GM12872 (cell line): ENCODE measurements at regions not wholly inside any gene's neighbourhood (a gene's known extent, or its start where the extent isn't known, plus 50 kb on each side); places are given as distances from the start of the nearest gene placed in this dataset.

Experiments used
- TF ChIP-seq, protein P1 (sequence below): IDR thresholded peaks from 3 replicates; pipeline ENCODE4 v1.5.1; 2011; ENCODE audit warnings: low read depth, mild to moderate bottlenecking, low read length, moderate library complexity; ENCODE audit not compliant: insufficient read depth

DNA sequence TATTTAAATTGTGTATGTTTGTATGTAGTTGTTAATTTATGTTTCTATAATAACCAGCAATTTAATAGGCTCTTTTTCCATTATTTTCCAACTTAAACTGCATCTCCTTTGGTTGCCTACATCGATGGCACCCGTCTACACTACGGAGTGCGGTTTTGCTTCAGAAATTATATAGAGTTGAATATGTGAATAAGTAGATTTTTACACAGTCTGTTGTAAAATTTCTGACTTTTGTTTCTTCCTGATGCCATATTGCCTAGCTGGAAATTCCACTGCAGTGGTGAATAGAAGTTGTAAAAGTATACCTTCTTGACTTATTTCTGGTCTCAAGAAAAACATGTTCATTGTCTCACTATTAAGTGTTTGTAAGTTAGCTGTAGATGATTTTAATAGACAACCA is 404.1 kb upstream of the EPHA7 start:
- TF ChIP-seq, protein P1, sequence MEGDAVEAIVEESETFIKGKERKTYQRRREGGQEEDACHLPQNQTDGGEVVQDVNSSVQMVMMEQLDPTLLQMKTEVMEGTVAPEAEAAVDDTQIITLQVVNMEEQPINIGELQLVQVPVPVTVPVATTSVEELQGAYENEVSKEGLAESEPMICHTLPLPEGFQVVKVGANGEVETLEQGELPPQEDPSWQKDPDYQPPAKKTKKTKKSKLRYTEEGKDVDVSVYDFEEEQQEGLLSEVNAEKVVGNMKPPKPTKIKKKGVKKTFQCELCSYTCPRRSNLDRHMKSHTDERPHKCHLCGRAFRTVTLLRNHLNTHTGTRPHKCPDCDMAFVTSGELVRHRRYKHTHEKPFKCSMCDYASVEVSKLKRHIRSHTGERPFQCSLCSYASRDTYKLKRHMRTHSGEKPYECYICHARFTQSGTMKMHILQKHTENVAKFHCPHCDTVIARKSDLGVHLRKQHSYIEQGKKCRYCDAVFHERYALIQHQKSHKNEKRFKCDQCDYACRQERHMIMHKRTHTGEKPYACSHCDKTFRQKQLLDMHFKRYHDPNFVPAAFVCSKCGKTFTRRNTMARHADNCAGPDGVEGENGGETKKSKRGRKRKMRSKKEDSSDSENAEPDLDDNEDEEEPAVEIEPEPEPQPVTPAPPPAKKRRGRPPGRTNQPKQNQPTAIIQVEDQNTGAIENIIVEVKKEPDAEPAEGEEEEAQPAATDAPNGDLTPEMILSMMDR, result no peak

DNA sequence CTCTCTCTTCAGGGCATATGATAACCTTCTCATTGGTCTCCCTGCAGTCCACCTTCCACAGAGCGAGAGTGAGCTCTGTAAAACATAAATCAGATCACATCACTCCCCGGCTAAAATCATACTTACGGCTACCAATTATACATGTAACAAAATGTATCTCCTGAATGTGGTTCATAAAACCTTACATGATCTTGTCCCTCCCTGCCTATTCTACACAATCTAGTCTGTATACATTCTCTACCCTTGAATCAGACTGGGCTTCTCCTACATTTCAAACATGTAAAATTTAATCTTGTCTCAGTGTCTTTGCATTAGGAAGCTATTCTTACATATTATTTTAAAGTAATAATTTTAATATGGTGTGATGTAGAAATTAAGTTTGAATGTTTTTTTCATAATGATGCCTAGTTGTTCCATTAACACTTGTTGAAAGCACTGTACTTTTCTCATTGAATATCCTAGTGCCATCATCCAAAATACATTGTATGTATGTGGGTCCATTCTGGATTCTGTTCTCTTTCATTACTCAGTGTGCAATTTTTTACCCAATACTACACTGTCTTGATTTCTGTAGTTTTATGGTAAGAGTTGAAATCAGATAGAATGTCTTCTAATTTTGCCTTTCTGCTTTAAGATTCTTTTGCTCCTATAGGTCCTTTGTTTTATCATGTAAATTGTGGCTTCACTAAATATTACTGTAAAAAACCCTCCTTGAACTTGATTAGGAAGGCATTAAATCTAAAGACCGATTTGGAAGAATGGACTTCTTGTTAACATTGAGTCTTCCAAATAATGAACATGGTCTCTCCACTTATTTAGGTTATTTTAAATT is 403.3 kb upstream of the EPHA7 start:
- TF ChIP-seq, protein P1, result no peak

DNA sequence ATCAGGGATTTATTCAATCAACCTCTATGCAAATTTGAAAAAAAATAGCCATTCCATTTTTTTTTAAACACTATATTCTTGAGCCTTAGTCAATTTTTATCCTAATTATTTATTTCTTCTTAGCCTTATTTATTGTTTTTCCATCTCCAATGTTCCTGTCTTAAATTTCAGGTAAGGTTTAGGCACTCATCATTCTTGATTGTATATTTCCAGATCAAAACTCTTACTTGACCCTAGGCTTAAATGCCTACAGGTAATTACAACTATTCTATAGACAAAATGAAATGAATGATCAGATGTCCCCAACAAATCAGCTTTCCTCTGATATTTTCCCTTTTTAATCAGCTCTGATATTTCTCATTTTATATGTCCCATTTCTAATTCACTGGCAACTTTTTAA is 402.6 kb upstream of the EPHA7 start:
- TF ChIP-seq, protein P1, result no peak

DNA sequence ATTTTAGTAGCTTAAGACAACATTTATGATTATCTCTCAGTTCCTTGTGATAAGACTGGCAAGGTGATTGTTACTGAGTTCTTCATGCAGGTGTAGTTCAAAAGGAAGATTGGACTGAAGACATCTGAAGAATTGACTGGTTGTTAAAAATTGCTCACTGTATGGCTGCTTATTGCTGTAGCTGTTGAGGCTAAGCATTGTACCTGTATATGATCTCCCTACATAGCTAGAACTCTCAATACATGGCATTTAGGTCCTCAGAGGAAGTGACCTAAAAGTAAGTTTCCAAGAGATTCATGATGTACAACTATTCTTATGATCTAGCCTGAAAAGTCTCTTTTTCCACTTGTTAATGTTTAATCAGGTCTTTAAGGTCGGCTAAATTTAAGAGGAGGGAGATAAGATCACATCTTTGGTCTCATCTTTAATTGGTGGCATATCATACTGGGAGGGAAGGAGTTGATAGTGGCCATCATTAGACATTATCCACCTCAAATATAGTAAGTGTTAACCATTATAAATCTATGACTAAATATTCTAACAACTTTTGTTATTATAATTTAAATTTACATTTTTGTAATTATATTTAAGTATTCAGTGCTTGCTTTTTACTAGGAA is 401.2 kb upstream of the EPHA7 start:
- TF ChIP-seq, protein P1, result no peak

DNA sequence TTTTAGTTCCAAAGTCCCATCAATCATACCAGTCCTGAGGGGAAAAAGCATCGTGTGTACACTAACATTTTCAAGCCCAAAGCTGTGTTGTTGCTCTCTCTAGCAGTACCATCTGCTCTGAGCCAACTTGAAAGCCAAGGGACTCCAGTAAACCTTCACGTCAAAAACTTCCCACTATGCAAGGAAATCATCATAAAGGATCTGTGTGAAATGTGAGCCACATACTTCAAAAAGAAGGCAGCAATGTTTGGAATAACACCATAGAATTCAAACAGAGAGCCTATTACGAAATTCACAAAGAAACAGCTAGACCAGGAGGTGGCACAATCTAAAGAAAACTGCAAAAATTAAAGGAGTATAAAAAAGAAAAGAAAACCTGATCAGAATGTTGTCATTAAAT is 399.8 kb upstream of the EPHA7 start:
- TF ChIP-seq, protein P1, result no peak

DNA sequence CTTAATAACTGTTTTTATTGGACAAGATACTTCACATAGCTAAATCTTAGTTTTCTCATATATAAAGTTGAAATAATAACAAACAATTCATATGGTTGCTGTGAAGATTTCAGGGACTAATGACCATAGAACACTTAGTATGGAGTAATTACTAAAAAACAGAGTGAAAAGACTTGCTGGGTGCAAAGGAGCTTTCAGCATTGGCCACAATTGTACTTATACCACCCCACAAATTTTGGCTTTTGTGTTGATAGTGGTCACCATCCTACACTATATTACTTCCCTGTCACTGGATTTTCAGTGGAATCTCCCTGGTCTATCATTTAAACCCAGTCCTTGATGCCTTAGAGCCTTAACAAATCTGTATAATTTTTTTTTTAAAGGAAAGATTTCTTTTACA is 398.6 kb upstream of the EPHA7 start:
- TF ChIP-seq, protein P1, result no peak

DNA sequence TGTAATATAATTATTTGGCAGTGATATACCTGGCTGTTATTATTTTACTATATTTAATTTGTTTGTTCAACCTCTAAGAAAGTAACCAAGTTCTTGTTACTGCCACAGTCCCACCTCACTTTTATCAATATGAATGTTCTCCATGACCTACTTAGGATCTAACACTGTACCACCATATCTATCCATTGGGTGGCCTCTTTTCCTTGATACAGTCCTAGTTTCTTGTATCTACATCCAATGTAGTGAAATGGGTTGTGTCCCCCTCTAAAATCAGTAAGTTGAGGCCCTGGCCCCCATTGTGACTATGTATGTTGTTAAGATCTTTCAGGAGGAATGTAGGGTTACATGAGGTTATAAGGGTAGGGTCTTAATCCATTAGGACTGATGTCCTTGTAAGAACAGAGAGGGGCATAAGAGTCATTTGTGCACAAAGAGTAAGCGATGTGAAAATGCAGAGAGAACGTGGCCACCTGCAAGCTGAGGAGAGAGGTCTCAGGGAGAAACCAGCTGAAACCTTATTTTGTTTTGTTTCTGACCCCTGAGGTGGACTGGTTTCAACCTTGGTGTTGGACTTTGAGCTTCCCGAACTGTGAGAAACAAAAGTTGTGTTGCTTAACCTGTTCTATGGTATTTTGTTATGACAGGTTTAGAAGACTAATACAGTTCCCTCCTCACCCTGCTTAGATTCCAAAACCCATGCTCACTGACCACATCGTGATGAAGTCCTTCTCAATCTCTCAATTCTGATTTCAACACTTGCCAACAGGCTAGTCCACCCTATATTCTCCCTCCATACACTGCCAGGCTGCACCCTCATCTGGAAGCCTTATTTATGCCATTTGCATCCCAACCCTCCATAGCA is 387.3 kb upstream of the EPHA7 start:
- TF ChIP-seq, protein P1, result no peak
